Stimulated activated naive B cell treated with anti-CD40 and anti-IgM and Interleukin-4, amounts not matched to agents 10 μg/mL and 1 μg/mL and 100 μg/mL, for 72 hours (primary cell): ENCODE measurements at regions not wholly inside any gene's neighbourhood (a gene's known extent, or its start where the extent isn't known, plus 50 kb on each side); places are given as distances from the start of the nearest gene placed in this dataset.
"Not testable (repeated sequence)": the region's sequence is repeated elsewhere in the genome, so short reads cannot be mapped to it uniquely, and the experiment has no call there.

ENCODE experiments used
- ATAC-seq, 2 donors: fragments of 150-1000 bp; cut with Tn5 transposase; replicated peaks; 2 replicates each; pipeline ENCODE4 v1.10.0; 2021; ENCODE audit warnings: moderate library complexity in 1 of 2
- DNase-seq: peaks from one replicate; pipeline ENCODE4 v3.0.0; 2021
- H3K27ac Mint-ChIP-seq: one replicate; pipeline ENCODE4 v1.8.0; 2022; ENCODE audit warnings: mild to moderate bottlenecking, mixed read lengths
- H3K27me3 Mint-ChIP-seq, 2 donors: one replicate each; pipeline ENCODE4 v1.8.0; 2022; ENCODE audit warnings: mixed read lengths in 2 of 2
- H3K36me3 Mint-ChIP-seq, 2 donors: one replicate each; pipeline ENCODE4 v1.8.0; 2022; ENCODE audit warnings: mixed read lengths in 2 of 2, mild to moderate bottlenecking in 1 of 2
- H3K4me1 Mint-ChIP-seq, 2 donors: one replicate each; pipeline ENCODE4 v1.8.0; 2022; ENCODE audit warnings: mixed read lengths in 2 of 2, mild to moderate bottlenecking in 1 of 2
- H3K4me3 Mint-ChIP-seq, 2 donors: one replicate each; pipeline ENCODE4 v1.8.0; 2022; ENCODE audit warnings: mild to moderate bottlenecking in 2 of 2, mixed read lengths in 2 of 2, moderate library complexity in 1 of 2
- H3K9me3 Mint-ChIP-seq, 2 donors: one replicate each; pipeline ENCODE4 v1.8.0; 2022; ENCODE audit warnings: mixed read lengths in 2 of 2, mild to moderate bottlenecking in 1 of 2

DNA sequence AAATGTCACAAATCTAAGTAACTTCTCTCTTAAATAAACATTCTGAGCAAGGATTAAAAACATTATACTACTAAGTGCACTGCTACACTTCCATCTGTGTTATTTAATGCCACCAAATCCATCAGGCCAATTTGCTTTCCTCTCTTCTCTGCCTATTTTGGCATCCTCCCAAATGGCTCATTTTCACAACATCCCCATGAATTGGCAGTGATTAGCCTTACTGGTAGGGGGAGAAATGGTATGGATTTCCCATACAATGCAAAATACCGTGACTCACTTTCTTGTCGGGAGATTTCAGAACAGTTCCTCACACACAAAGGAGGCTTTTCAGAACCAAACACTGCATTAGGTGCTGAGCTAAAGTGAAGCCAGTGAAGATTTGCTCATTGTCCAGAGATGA lies 195.7 kb downstream of the MIS18A start:
- no peaks in the 10 kb centered on the region for H3K36me3 Mint-ChIP-seq
- no peak for ATAC-seq
- no peak overlapping the region for H3K4me3 Mint-ChIP-seq
- H3K4me1 Mint-ChIP-seq, result no peaks in the 10 kb centered on the region
- H3K9me3 Mint-ChIP-seq, result peaks cover 0 to 2% of the 10 kb centered on the region in 2 donors
- peaks cover 4 to 5% of the 10 kb centered on the region in 2 donors for H3K27me3 Mint-ChIP-seq
- DNase-seq, result no peak
- H3K27ac Mint-ChIP-seq, result no peak overlapping the region

DNA sequence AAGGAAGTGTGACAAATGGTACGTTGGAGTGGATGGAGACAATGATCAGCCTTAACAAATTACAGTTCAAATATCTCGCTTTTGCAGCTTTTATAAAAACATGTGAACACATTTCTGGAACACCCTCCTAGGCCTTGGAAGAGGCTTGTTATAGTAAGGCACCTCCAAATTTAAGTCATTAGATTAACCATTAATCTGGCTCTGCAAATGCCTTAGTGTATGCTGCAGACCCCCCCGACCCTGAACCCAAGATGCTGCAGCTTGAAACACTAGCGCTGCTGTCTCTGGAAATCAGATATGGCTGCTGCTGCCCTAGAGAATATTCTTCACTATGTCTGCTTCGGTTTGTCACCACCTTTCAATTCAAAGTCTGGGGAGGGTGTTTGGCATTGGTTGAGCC lies 196.4 kb downstream of the MIS18A start:
- no peak for DNase-seq
- H3K4me3 Mint-ChIP-seq, result no peak overlapping the region
- H3K4me1 Mint-ChIP-seq, result no peaks in the 10 kb centered on the region
- peaks cover 4 to 5% of the 10 kb centered on the region in 2 donors for H3K27me3 Mint-ChIP-seq
- peaks cover 0 to 1% of the 10 kb centered on the region in 2 donors for H3K9me3 Mint-ChIP-seq
- no peaks in the 10 kb centered on the region for H3K36me3 Mint-ChIP-seq
- no peak overlapping the region for H3K27ac Mint-ChIP-seq
- ATAC-seq, result no peak

DNA sequence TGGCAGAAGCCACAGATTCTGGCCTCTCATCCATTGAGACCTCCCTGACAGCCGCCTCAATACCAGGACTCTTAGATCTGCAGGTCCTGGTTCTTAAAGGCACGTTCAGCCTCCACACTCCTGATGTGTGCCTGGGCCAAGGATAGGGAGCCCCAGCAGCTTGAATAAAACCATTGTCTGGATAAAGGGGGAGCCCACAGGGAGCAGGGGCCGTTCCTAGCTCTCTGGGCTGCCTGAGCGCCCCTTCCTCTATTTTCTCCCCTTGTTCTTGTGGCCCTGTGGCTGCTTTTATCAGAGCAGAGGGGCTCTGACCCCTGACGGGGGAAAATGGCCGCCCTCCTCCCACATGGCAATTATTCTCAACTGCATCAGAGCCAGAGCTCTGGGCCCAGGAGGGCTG lies 200.8 kb downstream of the HUNK start:
- DNase-seq, result no peak
- H3K36me3 Mint-ChIP-seq, result no peaks in the 10 kb centered on the region
- H3K4me1 Mint-ChIP-seq, result no peaks in the 10 kb centered on the region
- H3K27me3 Mint-ChIP-seq, result peaks cover 0 to 6% of the 10 kb centered on the region in 2 donors
- H3K27ac Mint-ChIP-seq, result no peak overlapping the region
- no peak overlapping the region for H3K4me3 Mint-ChIP-seq
- H3K9me3 Mint-ChIP-seq, result peaks cover 0 to 1% of the 10 kb centered on the region in 2 donors
- ATAC-seq, result no peak

DNA sequence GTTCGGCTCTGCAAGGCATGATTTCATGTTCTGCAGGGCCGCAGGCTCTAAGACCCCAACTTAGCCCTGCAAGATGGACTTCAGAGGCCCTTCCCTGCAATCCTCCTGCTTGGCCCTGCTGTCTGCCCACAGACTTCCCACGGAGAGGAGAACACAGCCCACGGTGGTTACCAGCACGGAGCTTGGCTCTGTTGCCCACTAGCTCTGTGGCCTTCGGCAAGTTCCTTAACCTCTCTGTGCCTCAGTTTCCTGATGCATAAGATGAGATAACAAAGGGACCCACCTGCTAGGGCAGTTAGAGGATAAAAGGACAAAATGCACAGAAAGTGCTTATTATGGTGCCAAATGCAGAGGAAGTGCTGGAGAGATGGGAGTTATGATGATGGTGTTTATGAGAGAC lies 200.4 kb downstream of the HUNK start:
- no peaks in the 10 kb centered on the region for H3K4me1 Mint-ChIP-seq
- no peak overlapping the region for H3K27ac Mint-ChIP-seq
- DNase-seq (no peak), ATAC-seq (no peak)
- no peaks in the 10 kb centered on the region for H3K36me3 Mint-ChIP-seq
- no peak overlapping the region for H3K4me3 Mint-ChIP-seq
- peaks cover 0 to 6% of the 10 kb centered on the region in 2 donors for H3K27me3 Mint-ChIP-seq
- peaks cover 0 to 1% of the 10 kb centered on the region in 2 donors for H3K9me3 Mint-ChIP-seq

DNA sequence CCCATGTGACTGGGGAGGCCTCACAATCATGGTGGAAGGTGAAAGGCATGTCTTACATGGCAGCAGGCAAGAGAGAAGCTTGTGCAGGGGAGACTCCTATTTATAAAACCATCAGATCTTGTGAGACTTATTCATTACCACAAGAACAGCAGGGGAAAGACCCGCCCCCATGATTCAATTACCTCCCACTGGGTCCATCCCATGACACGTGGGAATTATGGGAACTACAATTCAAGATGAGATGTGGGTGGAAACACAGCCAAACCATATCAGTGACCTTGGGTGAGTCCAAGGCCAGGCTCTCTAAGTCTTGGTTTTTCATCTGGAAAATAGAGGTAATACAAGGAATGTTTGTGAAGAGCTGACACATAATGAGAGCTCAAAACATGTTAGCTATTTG lies 198.8 kb downstream of the HUNK start:
- H3K4me1 Mint-ChIP-seq, ATAC-seq, H3K4me3 Mint-ChIP-seq, H3K36me3 Mint-ChIP-seq, H3K27ac Mint-ChIP-seq, DNase-seq, H3K9me3 Mint-ChIP-seq: not testable (repeated sequence)
- peaks cover 0 to 12% of the 10 kb centered on the region in 2 donors for H3K27me3 Mint-ChIP-seq

DNA sequence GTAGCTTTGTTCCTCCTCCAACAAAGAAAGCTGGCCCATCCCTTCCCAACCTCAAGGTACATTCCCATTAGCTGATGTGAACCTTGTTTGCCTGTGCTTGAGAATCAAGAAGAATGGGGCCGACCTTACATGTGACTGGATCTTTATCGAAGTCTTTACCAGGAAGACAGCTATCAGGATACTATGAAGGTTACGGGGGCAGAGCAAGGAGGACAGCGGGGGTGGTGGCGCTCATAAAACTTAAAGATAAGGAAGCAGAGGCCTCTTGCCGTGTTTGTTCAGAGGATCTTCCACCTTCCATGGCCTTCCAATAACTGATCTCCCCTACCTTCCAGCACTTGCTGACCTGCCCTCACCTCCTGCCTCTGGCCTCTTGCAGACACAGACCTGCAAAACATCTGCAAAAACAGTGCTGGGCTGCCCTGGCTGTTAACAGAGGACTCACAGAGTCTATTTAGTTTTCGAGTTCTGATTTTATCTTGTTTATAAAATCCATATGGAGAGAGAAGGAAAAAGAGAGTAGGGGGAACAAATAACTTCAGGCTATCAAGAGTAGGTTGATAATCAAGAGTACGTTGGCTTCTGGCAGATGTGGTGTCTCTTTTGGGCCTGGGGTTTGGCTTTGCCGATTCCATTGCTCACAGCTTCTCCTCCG lies 198.0 kb downstream of the HUNK start:
- Mint-ChIP-seq H3K27me3 (peaks cover 0 to 12% of the 10 kb centered on the region in 2 donors), H3K36me3 (no peaks in the 10 kb centered on the region), H3K9me3 (peaks cover 0 to 1% of the 10 kb centered on the region in 2 donors), H3K27ac (no peak overlapping the region), H3K4me1 (no peaks in the 10 kb centered on the region), H3K4me3 (no peak overlapping the region)
- no peak for ATAC-seq
- DNase-seq, result no peak

DNA sequence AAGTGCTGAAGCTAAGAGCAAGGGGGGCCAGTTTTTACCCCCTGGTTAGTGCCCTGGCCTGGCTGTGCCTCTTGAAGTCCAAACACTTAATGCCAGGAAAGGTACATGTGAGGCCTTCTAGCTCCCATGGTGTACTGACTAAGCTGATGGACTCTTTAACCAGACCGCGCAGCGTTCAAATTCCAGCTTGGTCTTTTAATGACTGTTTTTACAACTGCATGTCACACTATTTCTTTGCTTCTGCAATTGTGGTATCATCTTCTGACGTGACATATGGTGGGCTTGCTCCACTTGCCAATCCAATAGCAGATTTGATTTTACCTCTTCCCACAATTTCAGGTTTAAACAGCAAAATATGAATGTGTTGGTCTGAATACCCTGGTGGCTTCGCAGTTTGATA lies 197.3 kb downstream of the HUNK start:
- no peaks in the 10 kb centered on the region for H3K36me3 Mint-ChIP-seq
- H3K9me3 Mint-ChIP-seq, result peaks cover 0 to 3% of the 10 kb centered on the region in 2 donors
- H3K27ac Mint-ChIP-seq, result no peak overlapping the region
- DNase-seq (no peak), ATAC-seq (no peak)
- no peaks in the 10 kb centered on the region for H3K4me1 Mint-ChIP-seq
- H3K4me3 Mint-ChIP-seq, result no peak overlapping the region
- H3K27me3 Mint-ChIP-seq, result peaks cover 0 to 17% of the 10 kb centered on the region in 2 donors

DNA sequence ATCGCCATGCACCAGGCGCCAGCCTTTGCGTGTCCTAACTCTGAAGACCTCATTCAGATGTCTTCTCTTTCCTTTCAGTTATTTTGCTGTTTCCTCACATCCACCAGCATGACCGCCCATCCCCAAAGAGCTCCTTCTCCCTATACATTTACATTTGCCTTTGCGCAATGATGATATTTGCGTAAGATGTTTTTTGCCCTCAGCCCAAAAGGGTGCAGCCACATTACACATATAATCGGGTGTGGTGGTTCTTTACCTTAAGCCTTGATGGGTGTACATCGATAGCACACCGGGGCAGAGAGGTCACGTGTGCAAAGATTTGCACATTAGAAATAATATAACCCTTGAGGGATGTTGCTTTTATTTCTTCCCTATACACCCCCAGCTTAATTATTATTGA lies 192.8 kb downstream of the HUNK start:
- H3K4me3 Mint-ChIP-seq, result no peak overlapping the region
- no peaks in the 10 kb centered on the region for H3K4me1 Mint-ChIP-seq
- H3K27ac Mint-ChIP-seq, result no peak overlapping the region
- no peak for ATAC-seq
- H3K9me3 Mint-ChIP-seq, result peaks cover 0 to 3% of the 10 kb centered on the region in 2 donors
- no peak for DNase-seq
- H3K27me3 Mint-ChIP-seq, result peaks cover 0 to 17% of the 10 kb centered on the region in 2 donors
- H3K36me3 Mint-ChIP-seq, result no peaks in the 10 kb centered on the region

DNA sequence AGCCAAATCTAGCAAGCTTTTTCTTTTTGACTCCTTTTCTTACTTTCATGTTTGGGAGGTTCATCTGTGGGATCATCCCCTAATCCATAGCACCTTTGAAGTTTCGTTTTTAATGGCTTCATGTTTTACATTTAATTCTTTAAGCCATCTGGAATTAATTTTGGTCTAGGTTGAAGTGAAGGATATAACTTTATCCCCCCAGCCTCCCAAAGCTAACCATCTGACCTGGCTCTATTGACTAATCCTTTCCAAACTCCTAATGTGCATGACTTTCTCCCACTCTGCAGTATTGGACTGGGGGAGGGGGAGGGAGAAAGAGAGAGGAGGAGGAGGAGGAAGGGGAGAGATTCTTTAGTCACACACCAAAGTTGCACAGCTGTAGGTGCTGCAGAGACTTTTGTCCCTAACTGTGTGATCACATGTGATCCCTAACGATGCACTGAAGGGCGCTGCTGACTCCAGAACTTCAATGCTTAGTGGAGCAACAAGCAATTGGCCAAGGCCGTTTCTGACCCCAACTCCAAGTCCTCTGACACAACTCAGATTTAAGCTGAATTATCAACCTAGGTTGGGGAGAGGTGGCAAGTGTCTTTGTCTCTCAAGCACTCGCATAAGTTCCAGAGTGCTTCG lies 191.6 kb downstream of the HUNK start:
- peaks cover 5 to 6% of the 10 kb centered on the region in 2 donors for H3K9me3 Mint-ChIP-seq
- no peak overlapping the region for H3K4me3 Mint-ChIP-seq
- no peak for ATAC-seq
- no peaks in the 10 kb centered on the region for H3K36me3 Mint-ChIP-seq
- H3K27me3 Mint-ChIP-seq, result peaks cover 0 to 17% of the 10 kb centered on the region in 2 donors
- no peak overlapping the region for H3K27ac Mint-ChIP-seq
- DNase-seq, result no peak
- H3K4me1 Mint-ChIP-seq, result no peaks in the 10 kb centered on the region

DNA sequence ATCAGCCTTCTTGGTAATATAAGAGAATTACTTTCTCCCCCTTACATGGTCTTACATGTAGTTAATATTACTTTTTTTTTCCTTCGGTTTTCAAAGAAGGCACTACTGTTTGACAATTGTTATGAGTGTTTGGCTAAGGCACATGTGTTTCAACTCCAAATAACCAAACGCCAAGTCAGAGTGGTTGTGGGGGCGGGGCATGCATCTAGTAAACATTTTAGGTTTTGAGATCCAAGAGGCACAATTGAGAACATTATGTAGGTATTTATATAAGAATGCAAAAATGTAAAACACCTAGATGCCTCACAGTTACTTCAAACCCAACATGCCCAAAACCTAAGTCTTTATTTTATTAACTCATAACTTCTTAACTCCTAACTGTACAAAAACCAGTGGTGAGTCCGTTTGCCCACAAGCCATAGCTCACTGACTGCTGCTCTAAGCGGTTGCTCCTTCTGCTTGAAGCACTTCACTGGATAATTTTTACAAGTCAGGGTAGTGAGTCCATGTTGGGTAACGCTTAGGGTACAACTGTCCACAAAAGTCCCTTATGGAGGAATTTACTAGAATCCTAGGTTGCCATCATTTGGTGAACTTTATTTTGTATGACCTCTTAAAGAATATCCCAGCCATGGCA lies 189.9 kb downstream of the HUNK start:
- no peaks in the 10 kb centered on the region for H3K4me1 Mint-ChIP-seq

DNA sequence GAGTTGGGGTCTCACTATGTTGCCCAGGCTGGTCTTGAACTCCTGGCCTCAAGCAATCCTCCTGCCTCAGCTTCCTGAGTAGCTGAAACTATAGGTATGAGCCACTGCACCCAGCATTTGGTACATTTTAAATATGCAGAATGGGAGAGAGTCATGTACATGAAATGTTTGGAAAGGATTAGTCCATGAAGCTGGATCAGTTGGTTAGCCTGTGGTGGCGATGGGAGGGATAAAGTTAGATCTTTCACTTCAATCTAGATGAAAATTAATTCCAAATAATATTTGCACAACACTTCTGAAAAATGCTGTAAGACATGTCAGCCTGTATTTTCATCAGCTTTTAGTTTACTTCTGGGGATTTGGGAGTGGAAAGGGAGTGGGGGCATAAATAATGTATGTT lies 188.9 kb downstream of the HUNK start:
- Mint-ChIP-seq H3K9me3 (peaks cover 12 to 15% of the 10 kb centered on the region in 2 donors), H3K4me3 (no peak overlapping the region), H3K27ac (no peak overlapping the region), H3K36me3 (no peaks in the 10 kb centered on the region), H3K4me1 (no peaks in the 10 kb centered on the region), H3K27me3 (peaks cover 0 to 18% of the 10 kb centered on the region in 2 donors)
- ATAC-seq (no peak), DNase-seq (no peak)

More for the DNA sequence above, 189.9 kb downstream of the HUNK start:
- Mint-ChIP-seq H3K4me3 (no peak overlapping the region), H3K27ac (no peak overlapping the region), H3K9me3 (peaks cover 12 to 15% of the 10 kb centered on the region in 2 donors), H3K36me3 (no peaks in the 10 kb centered on the region), H3K27me3 (peaks cover 0 to 23% of the 10 kb centered on the region in 2 donors)
- ATAC-seq (no peak), DNase-seq (no peak)

DNA sequence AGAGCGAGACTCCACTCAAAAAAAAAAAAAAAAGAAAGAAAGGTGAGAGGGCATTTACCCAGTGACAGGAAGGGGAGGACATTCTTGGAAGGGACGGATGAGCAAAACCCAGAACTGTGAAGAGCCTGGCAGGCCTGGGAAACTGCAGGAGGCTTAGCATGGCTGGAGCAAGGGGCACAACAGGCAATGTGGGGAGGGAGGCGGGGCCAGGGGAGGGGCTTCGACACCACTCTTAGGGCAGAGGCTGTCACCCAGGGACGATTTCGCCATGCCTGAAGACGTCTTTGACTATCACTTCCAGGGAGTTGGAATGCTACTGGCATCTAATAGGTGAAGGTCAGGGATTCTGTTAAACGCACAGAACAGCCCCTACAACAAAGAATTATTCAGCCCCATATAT lies 184.0 kb downstream of the HUNK start:
- no peak overlapping the region for H3K27ac Mint-ChIP-seq
- peaks cover 20 to 23% of the 10 kb centered on the region in 2 donors for H3K9me3 Mint-ChIP-seq
- no peak overlapping the region for H3K4me3 Mint-ChIP-seq
- peaks cover 4 to 17% of the 10 kb centered on the region in 2 donors for H3K27me3 Mint-ChIP-seq
- no peaks in the 10 kb centered on the region for H3K36me3 Mint-ChIP-seq
- no peaks in the 10 kb centered on the region for H3K4me1 Mint-ChIP-seq
- DNase-seq (no peak), ATAC-seq (no peak)

DNA sequence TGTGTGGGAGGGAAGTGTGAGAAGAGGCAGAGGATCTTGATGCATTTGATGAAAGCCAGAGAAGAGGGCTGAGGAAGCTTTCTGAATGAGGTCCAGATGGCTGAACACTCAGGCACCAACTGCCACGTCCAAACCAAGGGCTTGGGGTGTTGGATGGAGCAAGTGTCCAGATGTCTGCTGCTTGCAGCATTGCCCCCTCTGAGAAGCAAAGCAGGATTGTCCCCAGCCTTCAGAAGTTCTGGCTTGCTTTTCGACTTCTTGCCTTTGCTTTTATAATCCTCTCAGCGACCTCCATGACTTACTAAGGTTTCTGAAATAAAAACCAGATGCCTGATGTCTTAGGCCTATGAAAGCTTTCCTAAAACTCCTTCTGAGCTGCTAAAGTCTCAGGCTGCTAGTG lies 182.5 kb downstream of the HUNK start:
- H3K36me3 Mint-ChIP-seq, result no peaks in the 10 kb centered on the region
- DNase-seq (no peak), ATAC-seq (no peak)
- H3K27me3 Mint-ChIP-seq, result peaks cover 4 to 12% of the 10 kb centered on the region in 2 donors
- no peaks in the 10 kb centered on the region for H3K4me1 Mint-ChIP-seq
- peaks cover 24 to 27% of the 10 kb centered on the region in 2 donors for H3K9me3 Mint-ChIP-seq
- no peak overlapping the region for H3K27ac Mint-ChIP-seq
- H3K4me3 Mint-ChIP-seq, result no peak overlapping the region
